Vagina (tissue), 2 donors: ENCODE measurements at regions not wholly inside any gene's neighbourhood (a gene's known extent, or its start where the extent isn't known, plus 50 kb on each side); places are given as distances from the start of the nearest gene placed in this dataset.

Source experiments
- DNase-seq, 2 donors: peaks; one replicate each; pipeline ENCODE4 v3.0.0-alpha.2; 2017; ENCODE audit errors: extremely low spot score in 2 of 2
- H3K27ac ChIP-seq: fragments of 200-600 bp; sonication (generic); one replicate; pipeline ENCODE4 v1.5.1; 2019
- H3K27me3 ChIP-seq: fragments of 200-600 bp; sonication (generic); one replicate; pipeline ENCODE4 v1.5.1; 2019
- H3K36me3 ChIP-seq, 2 donors: fragments of 200-600 bp; sonication (generic); one replicate each; pipeline ENCODE4 v1.5.1; 2017 to 2019
- H3K4me1 ChIP-seq: fragments of 200-600 bp; sonication (generic); one replicate; pipeline ENCODE4 v1.5.1; 2019
- H3K4me3 ChIP-seq, 2 donors: fragments of 200-600 bp; sonication (generic); 1 replicate in 1 of 2; 2 replicates in 1 of 2; pipeline ENCODE4 v1.5.1; 2016 to 2019
- H3K9me3 ChIP-seq: fragments of 200-600 bp; sonication (generic); one replicate; pipeline ENCODE4 v1.5.1; 2019
- CTCF ChIP-seq, 3 experiments: fragments of 450-650 bp in 2 of 3; fragments of 200-600 bp in 1 of 3; sonication (generic) in 1 of 3; IDR thresholded peaks; one replicate each; pipeline ENCODE4 v1.5.1; 2017 to 2019; ENCODE audit warnings: antibody characterized with exemption in 3 of 3, mild to moderate bottlenecking in 2 of 3, moderate library complexity in 2 of 3
- POLR2A ChIP-seq, 2 donors: fragments of 450-650 bp; IDR thresholded peaks; one replicate each; pipeline ENCODE4 v1.6.1; 2017; ENCODE audit warnings: antibody characterized with exemption in 2 of 2, mild to moderate bottlenecking in 2 of 2, moderate library complexity in 2 of 2
- POLR2AphosphoS5 ChIP-seq, 2 donors: sonication (generic); formaldehyde crosslinking; IDR thresholded peaks; one replicate each; pipeline ENCODE4 v1.9.0; 2017; ENCODE audit warnings: antibody characterized with exemption in 2 of 2, mild to moderate bottlenecking in 2 of 2, low read depth in 1 of 2; ENCODE audit not compliant: insufficient read depth in 1 of 2
- intact Hi-C: fragments of 100-400 bp; cut with DNase I; formaldehyde crosslinking; loops from one replicate; pipeline ENCODE4 v1.15.1; 2023

GRCh38 chr11:91239359-91239758 lies 985.3 kb upstream of the FAT3 start:
- no peaks in the 10 kb centered on the region for H3K9me3 ChIP-seq
- no peak overlapping the region for H3K4me3 ChIP-seq
- DNase-seq: no peak
- no peaks in the 10 kb centered on the region for H3K4me1 ChIP-seq
- no peak for TF ChIP-seq CTCF (IDR thresholded peaks at IDR 0.05)
- H3K27ac ChIP-seq: no peak overlapping the region
- H3K36me3 ChIP-seq: no peaks in the 10 kb centered on the region
- H3K27me3 ChIP-seq: no peaks in the 10 kb centered on the region
- intact Hi-C loops: no loop called here

- TF ChIP-seq POLR2AphosphoS5 (IDR thresholded peaks at IDR 0.05; ENCODE audit: insufficient read depth in 1 of 2, low read depth in 1 of 2) (no peak), POLR2A (IDR thresholded peaks at IDR 0.05) (no peak), CTCF (IDR thresholded peaks at IDR 0.05) (no peak)
- Histone ChIP-seq H3K4me1 (no peaks in the 10 kb centered on the region), H3K4me3 (no peak overlapping the region), H3K27me3 (no peaks in the 10 kb centered on the region), H3K9me3 (no peaks in the 10 kb centered on the region), H3K36me3 (no peaks in the 10 kb centered on the region), H3K27ac (no peak overlapping the region)
- intact Hi-C loops: no loop called here
- no peak for DNase-seq
These were observed 993.4 kb upstream of the FAT3 start for GRCh38 chr11:91231226-91231625.

GRCh38 chr11:91230647-91231046 lies 994.0 kb upstream of the FAT3 start:
- DNase-seq: no peak
- H3K4me1 ChIP-seq: no peaks in the 10 kb centered on the region
- no peak overlapping the region for H3K27ac ChIP-seq
- no peaks in the 10 kb centered on the region for H3K9me3 ChIP-seq
- intact Hi-C loops: no loop called here
- H3K27me3 ChIP-seq: no peaks in the 10 kb centered on the region
- H3K4me3 ChIP-seq: no peak overlapping the region
- no peaks in the 10 kb centered on the region for H3K36me3 ChIP-seq
- TF ChIP-seq POLR2A (IDR thresholded peaks at IDR 0.05): no peak
- TF ChIP-seq CTCF (IDR thresholded peaks at IDR 0.05): no peak
- TF ChIP-seq POLR2AphosphoS5 (IDR thresholded peaks at IDR 0.05; ENCODE audit: insufficient read depth in 1 of 2, low read depth in 1 of 2): no peak

GRCh38 chr11:91222830-91223229 lies 1000.0 kb upstream of the CHORDC1 start:
- Histone ChIP-seq H3K4me3 (no peak overlapping the region), H3K27ac (no peak overlapping the region), H3K4me1 (no peaks in the 10 kb centered on the region), H3K36me3 (no peaks in the 10 kb centered on the region), H3K9me3 (no peaks in the 10 kb centered on the region), H3K27me3 (no peaks in the 10 kb centered on the region)
- TF ChIP-seq CTCF (IDR thresholded peaks at IDR 0.05): no peak
- TF ChIP-seq POLR2A (IDR thresholded peaks at IDR 0.05): no peak
- TF ChIP-seq POLR2AphosphoS5 (IDR thresholded peaks at IDR 0.05; ENCODE audit: insufficient read depth in 1 of 2, low read depth in 1 of 2): no peak
- intact Hi-C loops: no loop called here
- DNase-seq: no peak

GRCh38 chr11:91220476-91221202 lies 997.8 kb upstream of the CHORDC1 start:
- intact Hi-C loops: no loop called here
- H3K36me3 ChIP-seq: no peaks in the 10 kb centered on the region
- no peak for TF ChIP-seq POLR2A (IDR thresholded peaks at IDR 0.05)
- H3K27me3 ChIP-seq: no peaks in the 10 kb centered on the region
- H3K4me1 ChIP-seq: no peaks in the 10 kb centered on the region
- no peak overlapping the region for H3K27ac ChIP-seq
- DNase-seq: no peak
- no peaks in the 10 kb centered on the region for H3K9me3 ChIP-seq
- no peak overlapping the region for H3K4me3 ChIP-seq
